ENCODE measurements at regions not wholly inside any gene's neighbourhood (a gene's known extent, or its start where the extent isn't known, plus 50 kb on each side); places are given as distances from the start of the nearest gene placed in this dataset.
"Not testable (repeated sequence)": the region's sequence is repeated elsewhere in the genome, so short reads cannot be mapped to it uniquely, and the experiment has no call there.

DNA sequence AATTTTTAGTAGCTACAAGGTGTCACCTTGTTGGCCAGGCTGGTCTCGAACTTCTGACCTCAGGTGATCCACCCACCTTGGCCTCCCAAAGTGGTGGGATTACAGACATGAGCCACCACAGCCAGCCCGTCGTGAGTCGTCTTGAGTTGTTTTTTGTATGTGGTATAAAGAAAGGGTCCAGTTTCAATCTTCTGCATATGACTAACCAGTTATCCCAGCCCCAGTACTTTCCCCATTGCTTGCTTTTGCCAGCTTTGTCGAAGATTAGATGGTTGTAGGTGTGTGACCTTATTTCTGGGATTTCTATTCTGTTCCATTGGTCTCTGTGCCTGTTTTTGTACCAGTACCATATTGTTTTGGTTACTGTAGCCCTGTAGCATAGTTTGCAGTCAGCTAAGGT, 105.9 kb downstream of the OR13H1 start:
- TF ChIP-seq, protein P1, sequence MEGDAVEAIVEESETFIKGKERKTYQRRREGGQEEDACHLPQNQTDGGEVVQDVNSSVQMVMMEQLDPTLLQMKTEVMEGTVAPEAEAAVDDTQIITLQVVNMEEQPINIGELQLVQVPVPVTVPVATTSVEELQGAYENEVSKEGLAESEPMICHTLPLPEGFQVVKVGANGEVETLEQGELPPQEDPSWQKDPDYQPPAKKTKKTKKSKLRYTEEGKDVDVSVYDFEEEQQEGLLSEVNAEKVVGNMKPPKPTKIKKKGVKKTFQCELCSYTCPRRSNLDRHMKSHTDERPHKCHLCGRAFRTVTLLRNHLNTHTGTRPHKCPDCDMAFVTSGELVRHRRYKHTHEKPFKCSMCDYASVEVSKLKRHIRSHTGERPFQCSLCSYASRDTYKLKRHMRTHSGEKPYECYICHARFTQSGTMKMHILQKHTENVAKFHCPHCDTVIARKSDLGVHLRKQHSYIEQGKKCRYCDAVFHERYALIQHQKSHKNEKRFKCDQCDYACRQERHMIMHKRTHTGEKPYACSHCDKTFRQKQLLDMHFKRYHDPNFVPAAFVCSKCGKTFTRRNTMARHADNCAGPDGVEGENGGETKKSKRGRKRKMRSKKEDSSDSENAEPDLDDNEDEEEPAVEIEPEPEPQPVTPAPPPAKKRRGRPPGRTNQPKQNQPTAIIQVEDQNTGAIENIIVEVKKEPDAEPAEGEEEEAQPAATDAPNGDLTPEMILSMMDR (IDR thresholded peaks at IDR 0.05; ENCODE audit: insufficient read depth, low read length, poor library complexity, severe bottlenecking): no peak
- no peak for DNase-seq (ENCODE audit: low read depth)
- Histone ChIP-seq H3K4me3 (ENCODE audit: low read depth, low read length) (no peak overlapping the region), H3K36me3 (ENCODE audit: control insufficient read depth, insufficient read depth, low read length) (no peaks in the 10 kb centered on the region), H3K27me3 (ENCODE audit: control insufficient read depth, insufficient read depth, low read length) (peaks cover 2% of the 10 kb centered on the region)

DNA sequence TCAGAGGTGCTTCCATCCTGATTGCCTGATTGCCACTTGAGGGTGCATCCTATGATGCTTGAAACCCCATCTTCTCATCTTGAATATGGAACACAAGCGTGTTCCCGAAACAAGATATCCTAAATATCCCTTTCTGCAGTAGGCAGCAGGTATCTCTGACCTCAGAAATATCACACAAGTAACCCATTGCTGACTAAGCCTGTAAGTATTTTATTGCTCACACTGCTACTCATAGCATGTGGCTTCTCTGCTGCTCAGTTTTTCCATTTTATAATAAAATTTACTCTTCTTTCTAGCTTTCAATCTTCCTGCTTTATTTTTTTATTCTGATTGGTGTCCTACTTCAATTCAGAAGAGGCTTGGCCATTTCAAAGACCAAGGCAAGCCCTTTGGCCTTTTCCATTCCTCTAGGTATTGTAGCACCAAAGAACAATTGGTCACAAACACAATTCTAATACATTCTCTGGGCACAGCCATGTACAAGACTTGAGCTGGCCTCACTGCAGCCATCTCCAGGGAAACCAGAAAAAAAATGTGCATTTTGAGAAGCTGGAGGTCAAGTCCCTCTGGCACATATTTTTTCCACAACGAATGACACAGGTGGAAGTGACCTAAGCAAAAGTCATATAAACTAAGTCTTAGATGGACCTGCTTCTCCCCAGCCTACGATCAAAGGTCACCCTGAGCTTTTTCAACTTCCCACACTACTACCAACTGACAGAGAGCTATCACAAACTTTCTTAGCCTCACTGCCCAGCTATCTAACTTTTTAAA, 107.0 kb downstream of the OR13H1 start:
- peaks cover 2% of the 10 kb centered on the region for H3K27me3 ChIP-seq (ENCODE audit: control insufficient read depth, insufficient read depth, low read length)
- H3K36me3 ChIP-seq (ENCODE audit: control insufficient read depth, insufficient read depth, low read length): no peaks in the 10 kb centered on the region
- no peak overlapping the region for H3K4me3 ChIP-seq (ENCODE audit: low read depth, low read length)
- peak; percentile 5 for DNase-seq (ENCODE audit: low read depth)
- TF ChIP-seq, protein P1 (IDR thresholded peaks at IDR 0.05; ENCODE audit: insufficient read depth, low read length, poor library complexity, severe bottlenecking): no peak

DNA sequence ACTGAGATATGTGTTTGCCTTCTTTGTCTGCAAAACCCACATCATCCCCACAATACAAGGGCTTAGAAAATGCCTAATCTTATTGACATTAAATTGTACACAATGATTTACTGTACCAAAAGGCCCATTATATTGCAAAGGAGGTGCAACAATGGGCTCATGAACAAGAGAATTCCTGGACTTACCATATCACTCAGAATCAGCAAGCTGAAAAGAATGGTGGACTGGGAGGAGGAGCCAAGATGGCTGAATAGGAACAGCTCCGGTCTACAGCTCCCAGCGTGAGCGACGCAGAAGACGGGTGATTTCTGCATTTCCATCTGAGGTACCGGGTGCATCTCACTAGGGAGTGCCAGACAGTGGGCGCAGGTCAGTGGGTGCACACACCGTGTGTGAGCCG, 119.9 kb downstream of the OR13H1 start:
- H3K4me3 ChIP-seq (ENCODE audit: low read depth, low read length); H3K27me3 ChIP-seq (ENCODE audit: control insufficient read depth, insufficient read depth, low read length); H3K36me3 ChIP-seq (ENCODE audit: control insufficient read depth, insufficient read depth, low read length); DNase-seq (ENCODE audit: low read depth): not testable (repeated sequence)

DNA sequence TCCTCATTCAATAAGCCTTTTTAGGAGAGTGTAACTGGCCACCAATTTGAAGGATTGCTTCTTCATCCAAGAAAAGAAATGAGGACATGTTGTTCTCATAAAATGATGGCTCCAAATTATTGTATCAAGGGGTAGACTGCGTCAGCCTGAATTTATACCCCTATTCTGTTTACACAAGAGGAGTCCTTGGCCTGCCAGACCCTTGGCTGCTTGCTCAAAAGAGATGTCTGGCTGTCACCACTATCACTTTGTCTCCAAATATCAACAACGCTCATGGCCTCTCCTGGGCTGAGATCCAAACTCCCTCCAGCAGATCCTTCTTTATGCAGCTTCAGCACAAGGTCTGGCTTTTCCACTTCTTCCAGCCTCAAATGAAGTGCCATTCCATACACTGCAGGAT, 127.9 kb downstream of the OR13H1 start:
- no peak for DNase-seq (ENCODE audit: low read depth)
- no peak overlapping the region for H3K4me3 ChIP-seq (ENCODE audit: low read depth, low read length)
- H3K36me3 ChIP-seq (ENCODE audit: control insufficient read depth, insufficient read depth, low read length): no peaks in the 10 kb centered on the region
- H3K27me3 ChIP-seq (ENCODE audit: control insufficient read depth, insufficient read depth, low read length): no peaks in the 10 kb centered on the region
- TF ChIP-seq, protein P1 (IDR thresholded peaks at IDR 0.05; ENCODE audit: insufficient read depth, low read length, poor library complexity, severe bottlenecking): no peak

DNA sequence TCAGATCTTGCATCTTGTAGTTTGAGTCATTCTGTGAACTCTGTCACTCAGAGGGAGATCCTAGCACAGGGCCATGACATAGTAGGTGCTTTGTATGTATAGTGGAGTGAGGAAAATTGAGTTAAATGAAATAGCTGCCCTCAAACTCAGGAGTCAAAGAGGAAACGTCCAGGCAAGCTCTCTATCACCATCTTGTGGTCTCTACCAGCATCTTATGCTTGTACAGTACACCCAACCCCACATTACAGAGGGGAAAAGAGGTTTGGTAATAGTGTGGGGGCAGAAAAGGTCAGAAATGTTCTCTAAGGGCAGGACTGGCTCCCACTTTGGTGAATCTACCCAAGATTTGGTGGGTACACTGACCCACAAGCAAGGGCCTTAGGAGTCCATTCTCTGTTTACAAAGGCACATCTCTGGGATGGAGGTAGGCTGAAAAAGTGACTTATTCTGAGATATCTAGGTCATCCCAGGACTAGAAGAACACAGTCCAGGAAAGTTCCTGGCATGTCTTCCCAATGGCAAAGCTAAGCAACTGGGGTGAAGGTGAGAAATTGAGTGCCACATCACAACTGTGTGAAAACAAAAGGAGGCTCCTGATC, 131.8 kb downstream of the OR13H1 start:
- H3K27me3 ChIP-seq (ENCODE audit: control insufficient read depth, insufficient read depth, low read length): no peaks in the 10 kb centered on the region
- no peaks in the 10 kb centered on the region for H3K36me3 ChIP-seq (ENCODE audit: control insufficient read depth, insufficient read depth, low read length)
- H3K4me3 ChIP-seq (ENCODE audit: low read depth, low read length): no peak overlapping the region
- TF ChIP-seq, protein P1 (IDR thresholded peaks at IDR 0.05; ENCODE audit: insufficient read depth, low read length, poor library complexity, severe bottlenecking): peak; percentile 58
- no peak for DNase-seq (ENCODE audit: low read depth)

DNA sequence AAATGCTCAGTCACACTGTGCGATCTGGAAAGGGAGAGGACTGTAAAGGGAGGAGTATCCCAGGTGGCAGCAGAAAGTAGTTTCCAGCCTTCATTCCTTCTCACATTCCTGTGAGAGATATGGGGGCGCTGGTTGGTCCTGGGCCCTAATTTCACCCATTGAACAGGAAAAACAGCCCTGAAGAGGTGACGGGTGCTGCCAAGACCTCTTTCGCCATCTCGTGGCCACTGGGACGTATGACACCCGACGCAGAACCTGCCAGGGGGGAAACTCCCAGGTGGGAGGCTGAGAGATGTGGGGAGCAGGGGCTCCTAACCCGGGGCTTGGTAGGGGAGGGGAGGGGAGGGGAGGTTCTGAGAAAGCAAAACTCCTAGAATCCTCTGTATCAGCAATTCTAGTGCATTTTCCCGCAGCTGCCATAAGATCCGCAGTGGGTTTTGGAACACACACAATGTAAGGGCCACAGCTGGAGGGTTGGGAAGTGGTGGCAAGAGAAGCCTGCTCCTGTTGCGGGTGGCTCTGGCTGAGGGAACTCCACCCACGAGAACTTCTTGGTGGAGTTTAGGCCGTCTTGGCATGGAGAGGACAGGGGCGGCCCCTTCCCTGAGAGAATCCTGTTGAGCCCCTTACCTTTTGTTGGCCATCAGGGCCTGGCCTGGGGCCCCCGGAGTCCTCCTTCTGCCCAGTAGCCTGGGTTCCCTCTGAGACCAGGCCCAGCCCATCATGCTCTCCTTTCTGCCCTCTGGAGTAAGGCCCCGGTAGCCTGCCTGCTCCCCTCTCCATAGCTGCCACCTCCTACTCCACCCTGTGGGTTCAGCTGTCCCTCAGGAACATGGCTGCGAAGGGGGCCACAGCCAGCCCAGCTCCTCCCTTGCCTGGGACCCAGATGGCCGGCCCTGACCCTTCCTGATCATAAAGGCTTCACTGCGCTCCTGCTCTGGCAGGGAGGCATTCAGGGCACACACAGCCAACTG, 134.1 kb downstream of the OR13H1 start:
- TF ChIP-seq, protein P1 (IDR thresholded peaks at IDR 0.05; ENCODE audit: insufficient read depth, low read length, poor library complexity, severe bottlenecking): peak; percentile 84
- Histone ChIP-seq H3K36me3 (ENCODE audit: control insufficient read depth, insufficient read depth, low read length) (no peaks in the 10 kb centered on the region), H3K27me3 (ENCODE audit: control insufficient read depth, insufficient read depth, low read length) (no peaks in the 10 kb centered on the region), H3K4me3 (ENCODE audit: low read depth, low read length) (no peak overlapping the region)
- DNase-seq (ENCODE audit: low read depth): no peak

DNA sequence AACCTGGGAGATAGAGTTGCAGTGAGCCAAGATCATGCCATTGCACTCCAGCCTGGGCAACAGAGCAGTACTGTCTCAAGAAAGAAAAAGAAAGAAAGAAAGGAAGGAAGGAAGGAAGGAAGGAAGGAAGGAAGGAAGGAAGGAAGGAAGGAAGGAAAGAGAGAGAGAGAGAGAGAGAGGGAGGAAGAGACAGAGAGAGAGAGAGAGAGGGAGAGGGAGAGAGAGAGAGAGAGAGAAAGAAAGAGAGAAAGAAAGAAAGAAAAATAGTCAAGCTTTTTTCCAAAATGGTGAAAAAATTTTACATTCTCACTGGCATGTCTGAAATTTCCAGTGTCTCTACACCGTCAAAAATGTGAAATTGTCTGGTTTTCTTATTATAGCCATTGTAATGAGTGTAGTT, 138.9 kb downstream of the OR13H1 start:
- H3K36me3 ChIP-seq (ENCODE audit: control insufficient read depth, insufficient read depth, low read length); H3K27me3 ChIP-seq (ENCODE audit: control insufficient read depth, insufficient read depth, low read length); H3K4me3 ChIP-seq (ENCODE audit: low read depth, low read length); DNase-seq (ENCODE audit: low read depth): not testable (repeated sequence)
